ENCODE measurements at regions not wholly inside any gene's neighbourhood (a gene's known extent, or its start where the extent isn't known, plus 50 kb on each side); places are given as distances from the start of the nearest gene placed in this dataset.

GRCh38 chr4:123257591-123257990 lies 139.0 kb upstream of the SPRY1 start:
- TF ChIP-seq CTCF (IDR thresholded peaks at IDR 0.05; ENCODE audit: extremely low read depth, missing control alignments), result no peak
- no peak for DNase-seq (ENCODE audit: low spot score)

GRCh38 chr4:123259676-123260646 lies 136.6 kb upstream of the SPRY1 start:
- TF ChIP-seq CTCF (IDR thresholded peaks at IDR 0.05; ENCODE audit: extremely low read depth, missing control alignments), result no peak
- DNase-seq (ENCODE audit: low spot score), result no peak

- no peak for DNase-seq (ENCODE audit: low spot score)
- TF ChIP-seq CTCF (IDR thresholded peaks at IDR 0.05; ENCODE audit: extremely low read depth, missing control alignments), result no peak
Observed at GRCh38 chr4:123260653-123261052, 135.9 kb upstream of the SPRY1 start.

GRCh38 chr4:123262080-123262479 lies 134.5 kb upstream of the SPRY1 start:
- DNase-seq (ENCODE audit: low spot score), result no peak
- TF ChIP-seq CTCF (IDR thresholded peaks at IDR 0.05; ENCODE audit: extremely low read depth, missing control alignments), result no peak

- no peak for DNase-seq (ENCODE audit: low spot score)
- TF ChIP-seq CTCF (IDR thresholded peaks at IDR 0.05; ENCODE audit: extremely low read depth, missing control alignments), result no peak
Observed at GRCh38 chr4:123265443-123265842, 131.2 kb upstream of the SPRY1 start.

- no peak for DNase-seq (ENCODE audit: low spot score)
- no peak for TF ChIP-seq CTCF (IDR thresholded peaks at IDR 0.05; ENCODE audit: extremely low read depth, missing control alignments)
Observed at GRCh38 chr4:123266221-123266620, 130.4 kb upstream of the SPRY1 start.

GRCh38 chr4:123278755-123279154 lies 117.8 kb upstream of the SPRY1 start:
- TF ChIP-seq CTCF (IDR thresholded peaks at IDR 0.05; ENCODE audit: extremely low read depth, missing control alignments), result no peak
- no peak for DNase-seq (ENCODE audit: low spot score)

Measured in GM20000 (cell line).